Lung microvascular endothelial cell (primary cell): ENCODE measurements at regions not wholly inside any gene's neighbourhood (a gene's known extent, or its start where the extent isn't known, plus 50 kb on each side); places are given as distances from the start of the nearest gene placed in this dataset.

ENCODE experiments used
- DNase-seq, 2 donors: peaks; one replicate each; pipeline versions ENCODE4 v3.0.0 to v3.0.0-alpha.2; 2010; ENCODE audit warnings: low read depth in 2 of 2

DNA sequence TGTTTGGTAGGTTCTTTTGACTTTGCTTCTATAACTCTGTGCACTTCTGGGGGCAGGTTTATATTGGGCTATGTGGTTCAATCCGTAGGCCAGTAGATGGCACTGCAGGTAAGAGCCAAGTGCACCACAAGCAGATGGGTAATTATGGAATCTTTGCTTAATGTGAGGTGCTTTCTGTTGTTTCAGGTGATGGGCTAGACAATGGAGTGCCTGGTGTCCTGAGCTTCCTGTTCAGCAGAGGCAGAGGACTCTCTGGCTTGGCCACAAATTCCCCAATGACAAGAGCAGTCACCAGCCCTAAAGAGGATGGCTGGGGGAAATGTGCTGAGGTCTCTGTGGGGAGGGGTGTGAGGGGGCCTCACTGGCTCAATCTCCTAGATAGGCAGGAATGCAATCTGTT lies 455.0 kb downstream of the CCSER2 start:
- peak; percentile 27 to 50 for DNase-seq

DNA sequence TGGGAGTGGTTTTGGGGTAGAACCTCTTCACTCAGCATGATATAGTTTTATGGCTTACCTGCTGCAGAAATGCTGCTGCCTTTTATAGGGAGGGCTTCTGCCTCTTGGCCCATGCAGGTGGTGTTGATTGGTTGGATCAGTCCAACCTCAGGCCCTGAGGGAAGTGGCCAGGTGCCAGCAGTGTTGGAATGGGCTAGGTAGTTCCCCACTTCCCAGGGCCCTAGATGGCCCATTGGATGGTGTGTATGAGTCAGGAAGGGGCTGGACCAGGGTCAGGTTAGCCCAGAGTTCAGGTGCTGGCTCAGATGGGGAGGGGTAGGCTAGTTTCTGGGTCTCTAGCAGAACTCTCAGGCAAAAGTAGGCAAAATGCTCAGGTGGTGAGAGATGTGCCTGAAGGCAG lies 455.5 kb downstream of the CCSER2 start:
- no peak for DNase-seq

DNA sequence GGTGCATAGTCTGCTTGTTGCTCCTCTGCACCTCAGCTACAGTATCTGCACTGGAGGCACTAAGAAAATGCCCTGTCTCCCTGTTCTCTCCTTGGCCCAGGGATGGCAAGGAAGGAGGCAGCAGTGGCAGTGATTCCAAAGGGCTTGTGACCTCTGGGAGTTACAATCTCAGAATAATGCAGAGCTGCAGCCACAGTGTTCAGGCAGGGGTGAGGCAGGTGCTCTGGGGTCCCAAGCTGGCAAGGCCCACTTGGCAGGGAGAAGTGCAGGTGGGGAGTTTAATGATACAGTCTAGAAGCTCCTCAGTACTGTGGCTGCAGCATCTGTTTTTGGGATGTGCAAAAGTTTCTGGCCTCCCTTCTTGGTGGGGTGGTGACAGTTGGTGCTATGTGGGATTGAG lies 456.4 kb downstream of the CCSER2 start:
- DNase-seq: no peak

DNA sequence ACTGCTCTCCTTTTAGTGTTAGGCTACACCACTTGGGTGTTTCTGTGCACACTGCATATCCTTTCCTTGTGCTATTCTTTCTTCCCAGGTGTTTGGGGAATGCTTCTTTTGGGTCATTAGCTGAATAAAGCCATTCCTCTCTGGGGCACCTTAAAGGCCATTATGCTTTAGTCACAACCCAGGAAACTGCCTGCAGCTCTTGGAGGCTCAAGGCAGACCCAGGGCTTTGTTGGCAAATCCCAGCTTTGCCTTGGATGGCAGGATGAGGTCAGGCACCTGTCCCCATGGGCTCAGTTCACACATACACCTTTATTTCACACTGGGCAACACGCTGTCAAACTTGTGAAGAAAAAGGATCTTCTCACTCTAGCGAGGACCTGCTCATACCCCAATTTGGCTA lies 460.6 kb downstream of the CCSER2 start:
- no peak for DNase-seq

DNA sequence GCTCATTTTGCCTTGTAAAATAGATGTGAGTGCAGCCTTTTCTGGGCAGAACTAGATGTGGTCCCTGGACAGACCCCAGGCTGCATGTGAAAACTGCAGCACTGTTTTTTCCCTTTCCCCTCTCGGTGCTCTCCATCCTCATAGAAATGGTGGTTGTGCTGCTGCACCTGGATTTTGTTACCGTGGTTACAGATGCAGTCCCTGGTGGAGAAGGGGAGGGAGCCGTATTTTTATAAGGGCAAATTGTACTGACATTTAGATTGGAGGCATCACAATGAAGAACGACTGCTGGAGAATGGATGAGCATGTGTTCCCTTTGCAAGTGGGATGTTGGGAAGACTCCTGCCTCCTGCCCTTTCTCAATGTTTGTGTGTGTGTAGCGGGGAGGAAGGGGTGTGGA lies 469.9 kb downstream of the CCSER2 start:
- no peak for DNase-seq

DNA sequence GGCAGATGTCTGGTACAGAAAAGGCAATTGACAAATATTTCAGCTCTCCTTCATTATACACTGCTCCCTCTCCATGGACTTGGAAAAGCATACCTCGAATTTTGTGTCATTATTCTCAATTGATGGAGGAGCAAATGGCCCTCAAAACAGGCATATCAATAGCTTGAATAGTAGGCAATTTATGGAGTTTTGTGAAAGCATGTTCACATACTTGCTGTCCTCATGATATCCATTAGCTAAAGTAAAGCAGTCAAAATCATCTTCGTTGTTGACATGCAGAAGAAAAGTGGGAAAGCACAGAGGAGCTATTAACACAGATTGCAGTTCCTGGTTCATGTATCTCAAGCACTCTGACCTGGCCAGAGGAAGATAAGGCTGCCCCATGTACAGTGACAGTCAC lies 472.8 kb downstream of the CCSER2 start:
- DNase-seq: no peak

DNA sequence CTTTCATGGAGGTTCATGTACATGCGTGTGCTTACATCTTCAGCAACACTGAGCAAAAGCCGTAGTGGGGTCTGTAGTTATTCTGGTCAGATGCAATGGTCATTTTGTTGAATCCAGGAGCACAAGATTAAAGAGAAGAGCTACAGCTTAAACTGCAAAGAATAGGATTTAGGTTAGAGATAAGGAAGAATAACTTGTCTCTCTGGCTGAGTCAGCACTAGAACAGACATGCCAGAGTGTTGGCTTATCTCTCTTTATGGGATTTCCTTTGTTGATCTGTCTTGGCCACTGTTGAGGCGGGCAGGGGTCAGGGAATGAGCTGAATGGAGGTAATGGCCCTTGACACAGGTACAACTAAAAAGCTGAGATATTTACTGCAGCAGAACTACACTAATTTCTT lies 473.5 kb downstream of the CCSER2 start:
- DNase-seq: no peak

DNA sequence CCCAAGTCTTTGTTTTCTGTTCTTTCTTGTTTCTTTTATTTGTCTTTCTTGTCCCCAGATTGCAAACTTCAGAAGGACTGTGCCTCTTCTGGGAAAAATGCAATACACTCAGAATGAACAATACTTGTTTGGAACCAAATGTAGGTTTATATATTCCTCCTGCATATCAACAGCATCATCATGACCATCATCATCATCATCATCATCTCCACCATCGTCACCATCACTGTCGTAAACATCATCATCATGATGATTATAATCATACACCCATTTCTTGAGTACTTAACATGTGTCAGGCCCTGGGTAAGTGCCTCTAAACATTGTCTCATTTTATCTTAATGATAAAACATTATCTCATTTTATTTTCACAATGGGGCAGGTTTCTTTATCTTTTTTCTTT lies 476.8 kb downstream of the CCSER2 start:
- no peak for DNase-seq

DNA sequence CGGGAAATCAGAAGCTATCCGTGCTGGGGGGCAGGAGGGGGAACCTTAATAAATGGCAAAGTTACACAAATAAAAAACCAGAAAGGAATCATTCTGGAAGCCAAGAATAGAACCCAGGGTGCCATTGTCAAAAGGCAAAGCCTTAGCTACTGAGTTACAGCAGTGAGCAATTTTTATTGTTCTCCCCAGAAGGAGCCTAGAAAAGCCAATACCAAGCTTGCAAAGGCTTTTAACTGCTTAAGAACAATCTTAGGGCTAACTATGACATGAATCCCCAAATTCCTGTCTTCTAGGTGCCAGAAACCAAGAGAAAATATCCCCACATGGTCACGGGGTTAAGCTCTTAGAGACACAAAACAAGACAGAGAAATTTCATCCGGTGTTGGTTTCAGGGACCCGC lies 482.7 kb downstream of the CCSER2 start:
- DNase-seq: no peak

DNA sequence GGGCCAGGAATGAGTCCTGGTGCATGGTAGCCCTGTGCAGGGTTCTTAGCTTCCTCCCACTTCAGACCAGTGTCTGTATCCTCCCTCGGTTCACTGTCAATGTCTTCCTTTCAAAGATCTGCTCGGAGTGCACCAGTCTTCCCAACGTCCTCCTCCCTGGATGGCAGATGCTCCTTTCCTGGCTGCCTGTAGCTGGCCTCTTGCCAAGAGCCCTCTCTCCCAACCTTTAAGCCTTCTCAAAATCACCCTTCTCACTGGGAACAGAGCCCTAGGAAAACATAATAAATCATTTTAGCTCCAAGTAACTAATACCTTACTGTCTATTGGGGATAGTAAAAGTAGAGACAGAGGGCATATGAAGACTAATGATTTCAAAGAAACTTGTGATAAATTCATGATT lies 490.6 kb downstream of the CCSER2 start:
- DNase-seq: no peak

DNA sequence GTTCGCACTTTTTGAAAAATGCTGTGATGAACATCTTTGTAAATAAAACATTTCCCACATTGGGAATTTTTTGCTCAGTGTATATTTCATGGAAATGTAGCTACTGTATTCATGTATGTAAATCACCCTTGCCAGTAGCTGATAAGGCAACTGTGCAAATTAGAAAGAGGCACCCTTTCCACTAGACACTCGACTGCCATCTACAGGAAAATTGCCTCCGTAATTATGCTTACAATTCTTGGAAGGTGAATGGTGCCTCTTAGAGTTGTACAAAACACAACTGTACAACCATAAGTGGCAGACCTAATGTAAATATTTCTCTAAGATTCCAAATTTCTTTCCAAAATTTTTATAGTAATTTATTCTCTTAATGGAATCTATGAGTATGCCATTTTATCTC lies 491.7 kb downstream of the CCSER2 start:
- no peak for DNase-seq

DNA sequence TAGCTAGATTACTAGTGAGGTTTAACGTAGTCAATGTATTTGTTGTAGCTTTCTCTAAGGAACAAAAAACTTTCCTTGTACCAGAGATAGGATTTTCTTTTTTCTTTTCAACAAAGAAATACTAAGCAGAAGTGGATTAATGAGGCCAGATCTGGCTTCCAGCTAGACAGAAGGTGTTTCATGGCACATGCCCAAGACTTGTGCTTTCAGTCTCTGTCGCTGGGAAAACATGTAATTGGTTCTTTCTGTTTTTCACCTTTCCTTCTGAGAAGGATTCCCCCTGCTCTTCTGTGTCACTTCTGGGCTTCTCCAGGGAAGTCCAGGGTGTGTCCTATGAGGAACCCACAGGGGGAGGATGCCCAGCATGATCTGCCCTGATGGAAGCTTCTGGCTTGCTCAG lies 492.2 kb downstream of the CCSER2 start:
- DNase-seq: no peak

DNA sequence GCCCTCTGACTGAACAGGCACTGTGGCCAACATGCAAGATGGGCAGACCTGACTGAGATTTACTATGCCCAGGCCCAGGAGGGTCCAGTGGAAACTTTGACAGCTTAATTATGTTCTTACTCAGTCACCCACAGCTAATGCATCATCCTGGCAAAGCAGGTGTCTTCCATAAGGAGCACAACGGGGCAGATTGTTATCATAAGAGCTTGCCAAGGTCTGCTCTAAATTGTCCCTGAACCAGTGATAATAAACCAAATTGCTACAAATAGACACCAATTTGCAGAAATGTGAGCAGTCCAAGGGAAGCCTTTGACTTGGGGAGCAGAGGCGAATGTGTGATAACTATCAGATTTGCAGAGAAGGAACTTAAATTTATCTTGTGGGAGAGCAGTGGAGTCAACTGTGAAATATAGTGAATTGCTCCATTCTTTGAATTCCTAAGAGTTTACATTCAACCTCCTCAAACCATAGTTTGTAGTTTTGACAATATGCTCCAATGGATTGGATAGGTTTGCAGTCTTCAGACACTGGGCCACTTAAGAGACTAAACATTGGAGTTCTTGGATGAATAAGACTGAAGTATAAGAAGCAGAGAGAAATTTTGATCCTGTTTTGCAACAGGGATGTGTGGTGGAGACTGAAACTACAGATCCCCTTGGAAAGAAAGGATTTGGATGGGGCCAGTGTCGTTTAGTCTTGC lies 494.7 kb downstream of the CCSER2 start:
- DNase-seq: no peak

DNA sequence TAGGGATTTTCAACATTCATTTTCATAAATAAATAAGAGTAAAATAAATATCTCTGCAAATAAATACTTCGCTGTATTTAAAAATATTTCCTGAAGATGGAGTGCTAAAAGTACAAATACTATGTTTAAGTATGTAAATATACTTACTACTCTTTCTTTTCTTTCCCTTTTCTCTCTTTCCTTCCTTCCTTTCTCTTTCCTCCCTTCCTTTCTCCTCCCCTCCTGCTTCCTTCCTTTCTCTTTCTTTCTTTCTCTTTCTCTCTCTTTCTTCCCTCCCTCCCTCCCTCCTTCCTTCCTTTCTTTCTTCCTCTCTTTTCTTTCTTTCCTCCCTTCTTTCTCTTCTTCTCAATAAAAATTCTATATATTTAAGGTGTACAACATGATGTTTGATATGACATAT lies 496.1 kb downstream of the CCSER2 start:
- no peak for DNase-seq

DNA sequence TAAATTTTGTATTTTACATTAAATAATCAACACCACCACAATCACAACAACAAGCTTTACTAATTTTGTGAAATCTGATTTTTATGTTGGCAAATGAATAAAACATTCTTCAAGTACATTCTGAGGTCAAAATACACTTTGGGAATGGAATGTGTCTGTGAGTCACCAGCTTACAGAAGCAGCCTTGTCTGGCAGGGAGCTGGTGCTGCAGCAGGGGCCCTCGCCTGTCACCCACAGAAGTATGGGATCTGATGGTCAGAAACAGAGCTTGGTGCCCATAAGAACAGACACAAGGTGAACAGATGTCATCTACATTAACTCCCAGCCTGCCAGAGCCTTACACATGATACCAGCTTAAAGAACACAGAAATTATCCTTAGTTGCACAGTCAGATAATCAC lies 496.9 kb downstream of the CCSER2 start:
- DNase-seq: no peak

DNA sequence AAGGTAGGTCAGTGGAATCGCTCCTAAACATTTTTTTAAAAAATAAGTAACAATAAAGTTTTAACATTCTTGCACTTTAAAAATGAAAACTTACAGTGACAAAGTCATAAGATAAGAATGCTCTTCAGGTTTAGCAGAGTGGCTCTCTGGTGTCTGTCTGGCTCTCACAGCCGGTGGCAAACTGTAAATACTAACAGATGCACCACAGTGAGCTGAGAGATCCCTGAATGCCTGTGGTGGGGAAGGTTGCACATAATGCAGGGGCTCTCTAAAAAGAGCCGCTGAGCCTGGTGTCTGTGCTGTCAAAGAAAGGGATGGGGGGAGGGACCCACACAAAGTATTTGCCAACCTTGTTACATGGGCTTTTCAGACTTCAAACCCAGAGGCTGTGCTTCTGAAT lies 498.3 kb downstream of the CCSER2 start:
- DNase-seq: no peak

DNA sequence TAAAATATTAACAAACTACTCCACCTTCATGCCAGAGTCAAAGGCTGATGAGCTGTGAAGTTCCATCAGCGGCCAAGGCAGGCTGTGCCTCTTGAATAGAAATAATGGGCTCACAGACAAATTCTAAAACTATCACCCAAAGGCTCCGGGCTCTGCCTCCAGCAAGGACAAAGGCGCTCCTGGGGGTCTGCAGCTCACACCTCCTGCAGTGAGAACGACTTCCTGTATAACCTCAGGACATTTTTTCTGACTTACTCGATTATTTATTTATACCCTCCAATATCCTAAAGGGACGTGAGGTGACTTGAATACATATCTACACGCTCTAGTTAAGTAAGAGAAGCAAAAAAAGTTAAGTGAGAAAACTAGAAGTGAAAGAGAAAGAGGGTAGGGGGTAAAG lies 500.7 kb downstream of the CCSER2 start:
- DNase-seq: no peak

DNA sequence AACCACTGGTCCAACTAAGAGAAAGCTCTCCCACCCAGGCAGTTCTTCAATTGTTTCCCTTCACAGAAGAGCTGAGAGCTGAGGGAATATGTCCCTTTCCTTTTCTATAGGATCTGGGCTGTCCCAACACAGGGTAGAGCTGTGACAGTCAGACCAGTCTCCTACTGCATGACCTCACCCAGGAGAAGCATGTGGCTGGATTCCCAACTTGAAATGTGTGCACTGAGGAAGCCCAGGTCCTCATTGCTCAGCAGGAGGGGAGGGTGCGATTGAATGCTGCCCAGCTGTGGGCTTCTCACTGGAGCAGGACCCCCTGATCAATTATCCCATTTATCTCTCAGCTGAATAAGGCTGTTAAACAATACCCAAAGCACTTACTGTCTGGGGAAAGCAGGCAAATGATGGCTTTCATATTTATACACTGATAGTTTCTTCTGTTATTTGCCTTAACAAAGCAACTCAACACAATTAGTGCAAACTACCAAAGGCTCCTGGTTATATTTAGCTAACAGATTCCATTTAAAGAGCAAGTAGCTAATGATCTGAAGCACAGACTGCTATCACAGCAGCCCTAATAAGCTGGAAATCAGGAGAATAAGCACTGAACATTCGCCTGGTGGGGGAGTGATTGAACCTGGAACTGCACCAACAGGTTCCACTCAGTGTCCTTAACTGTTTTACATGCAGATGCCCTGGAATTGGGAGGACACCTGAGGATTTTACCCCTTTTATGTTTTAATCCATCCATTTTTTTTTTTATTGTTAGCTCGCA lies 508.8 kb downstream of the CCSER2 start:
- no peak for DNase-seq

DNA sequence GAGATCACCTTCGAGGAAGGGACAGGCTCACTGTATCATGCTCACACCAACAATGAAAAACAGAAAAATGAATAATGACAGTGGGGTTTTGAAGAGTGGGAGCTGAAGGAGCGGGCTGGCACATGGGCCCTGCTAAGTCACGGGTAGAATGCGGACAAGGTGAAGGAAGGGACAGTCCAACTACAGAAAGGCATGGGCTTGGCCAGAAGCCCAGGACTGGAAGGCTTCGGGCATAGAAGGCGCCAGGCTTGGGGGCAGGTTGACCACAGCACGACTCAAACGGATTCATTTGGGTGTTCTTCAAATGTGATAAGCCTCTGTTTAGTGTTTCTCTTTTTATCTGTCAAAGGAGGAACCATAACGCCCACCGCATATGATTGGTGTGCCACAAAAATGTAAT lies 509.5 kb downstream of the CCSER2 start:
- DNase-seq: no peak

DNA sequence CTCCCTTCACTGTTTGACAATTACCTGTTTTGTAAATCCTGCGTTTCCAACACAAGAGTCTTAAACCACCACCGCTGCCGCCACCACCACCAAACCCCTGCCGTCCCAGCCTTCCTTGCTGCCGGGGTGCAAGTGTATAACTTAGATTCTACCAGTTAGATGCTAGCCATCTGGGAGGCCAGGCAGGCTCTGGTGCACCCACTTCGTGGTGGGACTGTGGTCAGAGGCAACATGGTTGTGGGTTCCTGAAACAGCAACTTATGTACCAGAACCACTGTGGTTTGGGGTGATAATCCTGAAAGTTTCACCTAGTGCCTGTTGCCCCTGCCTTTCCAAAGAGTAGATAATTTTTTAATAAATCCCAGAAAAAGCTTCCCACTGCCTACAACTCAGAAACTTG lies 510.5 kb downstream of the CCSER2 start:
- no peak for DNase-seq

DNA sequence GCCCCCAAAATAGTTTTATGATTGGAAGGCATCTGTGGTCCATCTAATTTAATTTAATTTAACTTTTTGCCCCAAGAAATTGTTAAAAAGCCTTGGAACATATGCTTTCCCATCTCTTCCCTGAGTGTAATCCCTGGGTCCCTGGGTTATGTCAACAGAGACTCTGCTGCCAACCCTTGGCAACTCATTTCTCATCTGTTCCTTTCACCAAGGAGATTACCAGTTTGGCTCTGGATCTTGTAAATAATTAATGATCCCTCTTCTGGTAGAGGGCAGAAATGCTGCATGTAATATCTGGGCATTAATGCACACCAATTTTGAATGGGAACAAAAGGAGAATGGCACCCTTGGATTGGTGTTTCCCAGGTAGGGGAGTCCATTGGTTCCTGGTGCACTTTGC lies 514.2 kb downstream of the CCSER2 start:
- DNase-seq: no peak

DNA sequence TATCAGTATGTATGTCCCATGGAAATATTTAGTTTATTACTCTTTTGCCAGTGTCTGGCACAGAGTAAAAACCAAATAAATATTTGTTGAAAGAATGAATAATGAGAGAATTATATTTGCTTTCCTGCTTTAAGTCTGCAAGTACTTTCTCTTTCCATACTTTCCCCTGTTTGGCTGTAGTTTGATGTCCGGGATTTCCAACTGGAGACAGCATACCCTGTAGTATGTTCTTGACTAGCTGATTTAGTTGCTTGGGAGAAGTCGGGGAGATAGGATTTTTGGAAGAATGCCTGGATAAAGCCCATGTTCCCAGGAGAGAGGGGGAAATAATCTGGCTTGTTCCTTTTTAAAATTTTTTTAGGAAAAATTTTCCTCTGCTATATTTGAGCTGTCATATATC lies 516.1 kb downstream of the CCSER2 start:
- no peak for DNase-seq

DNA sequence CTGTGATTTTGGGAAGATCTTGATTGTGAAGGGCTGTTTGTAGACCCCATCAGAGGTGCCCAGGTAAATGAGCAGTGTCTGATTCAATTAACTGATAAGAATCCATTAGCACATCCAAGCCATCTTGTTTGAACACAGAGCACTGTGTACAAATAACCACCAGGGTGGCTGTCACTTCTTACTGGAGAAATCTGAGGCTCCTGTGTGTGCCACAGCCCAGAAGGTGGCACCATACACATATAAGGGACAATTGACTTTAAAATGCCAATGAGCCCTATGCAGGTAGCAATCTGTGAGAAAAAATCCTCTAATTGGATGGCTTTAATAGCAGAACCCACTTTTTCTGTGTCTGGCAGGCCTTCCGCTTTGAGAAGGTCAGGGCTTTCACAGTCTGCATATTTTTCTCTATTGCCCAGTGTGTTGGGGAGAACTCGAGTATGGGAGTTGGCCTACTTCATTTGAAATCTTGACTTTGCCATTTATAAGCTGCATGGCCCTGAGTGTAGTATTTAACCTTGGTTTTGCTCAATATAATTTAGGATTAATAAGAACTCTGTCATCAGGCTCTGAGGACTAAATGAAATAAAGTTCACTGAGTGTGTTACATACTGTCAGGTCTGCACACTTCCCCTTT lies 517.4 kb downstream of the CCSER2 start:
- DNase-seq: peak in 1 of 2 donors; percentile 0
